Activated CD4-positive, alpha-beta T cell treated with anti-CD3 and anti-CD28 coated beads, Interleukin-2, amount 10 ng/mL, durations not matched to agents 24 days and 14 days (primary cell): ENCODE measurements at regions not wholly inside any gene's neighbourhood (a gene's known extent, or its start where the extent isn't known, plus 50 kb on each side); places are given as distances from the start of the nearest gene placed in this dataset.

ENCODE experiments used
- DNase-seq: peaks from one replicate; pipeline ENCODE4 v3.0.0; 2022
- H3K27ac Mint-ChIP-seq: one replicate; pipeline ENCODE4 v1.8.0; 2022; ENCODE audit warnings: mild to moderate bottlenecking, mixed read lengths
- H3K27me3 Mint-ChIP-seq: one replicate; pipeline ENCODE4 v1.8.0; 2022; ENCODE audit warnings: mixed read lengths
- H3K36me3 Mint-ChIP-seq: one replicate; pipeline ENCODE4 v1.8.0; 2022; ENCODE audit warnings: low read depth, mild to moderate bottlenecking, mixed read lengths
- H3K4me1 Mint-ChIP-seq: one replicate; pipeline ENCODE4 v1.8.0; 2021; ENCODE audit warnings: mixed read lengths
- H3K4me3 Mint-ChIP-seq: one replicate; pipeline ENCODE4 v1.8.0; 2022; ENCODE audit warnings: mild to moderate bottlenecking, moderate library complexity, mixed read lengths
- H3K9me3 Mint-ChIP-seq: one replicate; pipeline ENCODE4 v1.8.0; 2021; ENCODE audit warnings: mixed read lengths
- intact Hi-C: fragments of 100-400 bp; cut with micrococcal nuclease; formaldehyde crosslinking; loops from one replicate; pipeline ENCODE4 v1.15.1; 2023

DNA sequence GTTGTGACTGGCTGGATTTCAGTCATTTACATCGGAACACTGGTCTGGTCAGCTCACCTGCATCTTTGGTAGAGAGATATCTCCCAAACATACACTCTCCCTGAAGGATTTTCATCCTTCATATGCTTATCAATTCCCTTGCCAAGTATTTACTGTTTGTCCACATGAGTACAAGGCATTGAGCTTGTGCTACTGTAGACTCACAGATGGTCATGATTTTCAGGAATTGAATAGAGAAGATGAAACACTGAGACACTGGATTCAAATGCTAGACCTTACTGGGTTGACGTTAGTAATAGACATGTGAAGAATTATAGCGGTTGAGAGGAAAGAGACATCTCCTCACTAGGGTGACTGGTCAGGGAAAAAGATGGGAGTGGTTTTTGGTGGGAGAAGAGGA is 62.9 kb upstream of the ABL1 start:
- intact Hi-C loops, result no loop called here
- H3K27ac Mint-ChIP-seq, result no peak overlapping the region
- H3K36me3 Mint-ChIP-seq, result no peaks in the 10 kb centered on the region
- no peak for DNase-seq
- H3K4me3 Mint-ChIP-seq, result no peak overlapping the region
- H3K27me3 Mint-ChIP-seq, result no peaks in the 10 kb centered on the region
- no peaks in the 10 kb centered on the region for H3K4me1 Mint-ChIP-seq
- peaks cover 8% of the 10 kb centered on the region for H3K9me3 Mint-ChIP-seq

DNA sequence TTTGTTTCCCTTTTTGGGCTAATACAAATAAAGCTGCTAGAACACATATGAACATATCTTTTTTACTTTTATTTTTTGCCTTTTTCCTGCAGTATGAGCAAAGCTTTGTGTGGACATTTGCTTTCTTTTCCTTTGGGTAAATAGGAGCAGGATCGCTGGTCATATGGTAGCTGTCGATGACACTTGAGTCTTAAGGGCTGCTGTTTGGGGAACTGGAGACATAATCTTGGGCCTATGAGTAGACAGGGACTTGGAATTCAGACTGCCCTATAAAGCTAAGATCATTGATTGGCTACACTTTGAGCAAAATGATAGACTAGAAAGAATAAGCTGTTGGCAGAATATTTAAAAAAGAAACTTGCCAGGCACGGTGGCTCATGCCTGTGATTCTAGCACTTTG is 60.9 kb upstream of the ABL1 start:
- Mint-ChIP-seq H3K27ac (no peak overlapping the region), H3K4me3 (no peak overlapping the region), H3K9me3 (peaks cover 8% of the 10 kb centered on the region), H3K27me3 (peaks cover 3% of the 10 kb centered on the region), H3K4me1 (peaks cover 3% of the 10 kb centered on the region), H3K36me3 (no peaks in the 10 kb centered on the region)
- no peak for DNase-seq
- intact Hi-C loops, result no loop called here

- H3K27me3 Mint-ChIP-seq, result peaks cover 3% of the 10 kb centered on the region
- intact Hi-C loops, result no loop called here
- no peaks in the 10 kb centered on the region for H3K36me3 Mint-ChIP-seq
- no peak overlapping the region for H3K4me3 Mint-ChIP-seq
- H3K9me3 Mint-ChIP-seq, result peaks cover 8% of the 10 kb centered on the region
- H3K27ac Mint-ChIP-seq, result no peak overlapping the region
- H3K4me1 Mint-ChIP-seq, result peaks cover 3% of the 10 kb centered on the region
- no peak for DNase-seq
Measured at GRCh38 chr9:130775336-130775991, 59.6 kb upstream of the ABL1 start.

GRCh38 chr9:130779153-130779855 is 55.8 kb upstream of the ABL1 start:
- no peak for DNase-seq
- intact Hi-C loops, result no loop called here
- Mint-ChIP-seq H3K4me1 (peaks cover 4% of the 10 kb centered on the region), H3K9me3 (peaks cover 8% of the 10 kb centered on the region), H3K27me3 (peaks cover 3% of the 10 kb centered on the region), H3K27ac (no peak overlapping the region), H3K4me3 (no peak overlapping the region), H3K36me3 (no peaks in the 10 kb centered on the region)

- Mint-ChIP-seq H3K36me3 (no peaks in the 10 kb centered on the region), H3K9me3 (peaks cover 6% of the 10 kb centered on the region), H3K27me3 (peaks cover 3% of the 10 kb centered on the region), H3K4me1 (peaks cover 4% of the 10 kb centered on the region), H3K4me3 (no peak overlapping the region), H3K27ac (no peak overlapping the region)
- no peak for DNase-seq
- intact Hi-C loops, result no loop called here
Measured at GRCh38 chr9:130780415-130780814, 54.6 kb upstream of the ABL1 start.

DNA sequence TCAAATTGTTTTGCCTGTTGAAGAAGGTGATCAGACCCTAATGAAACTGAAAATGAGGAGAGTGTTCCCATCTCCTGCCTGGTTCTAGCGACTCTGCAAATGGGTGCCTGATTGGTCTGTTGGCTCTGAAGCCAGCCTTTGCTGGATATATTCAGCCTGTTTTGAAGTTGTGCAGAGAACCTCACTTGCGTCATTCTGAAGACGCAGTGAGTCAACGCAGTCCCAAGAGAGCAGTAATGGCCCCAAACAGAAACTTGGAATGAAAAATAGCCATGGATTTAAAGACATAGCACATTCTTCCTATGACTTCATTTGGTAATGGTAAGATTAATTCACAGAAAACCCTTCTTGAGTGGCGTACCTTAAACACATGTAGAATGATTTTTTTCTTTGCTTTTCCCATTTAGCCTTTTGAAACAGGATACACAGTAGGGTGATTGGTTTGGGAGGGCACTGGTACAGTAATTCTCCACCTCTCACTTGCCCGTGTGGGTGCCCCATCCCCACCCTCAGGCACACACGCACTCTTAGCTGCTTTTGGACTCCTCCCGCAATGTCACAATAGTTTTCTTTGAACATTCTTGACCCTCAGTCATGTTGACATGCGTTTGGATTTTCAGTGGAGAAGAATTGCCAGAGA is 54.1 kb upstream of the ABL1 start:
- H3K4me1 Mint-ChIP-seq, result peaks cover 4% of the 10 kb centered on the region

DNA sequence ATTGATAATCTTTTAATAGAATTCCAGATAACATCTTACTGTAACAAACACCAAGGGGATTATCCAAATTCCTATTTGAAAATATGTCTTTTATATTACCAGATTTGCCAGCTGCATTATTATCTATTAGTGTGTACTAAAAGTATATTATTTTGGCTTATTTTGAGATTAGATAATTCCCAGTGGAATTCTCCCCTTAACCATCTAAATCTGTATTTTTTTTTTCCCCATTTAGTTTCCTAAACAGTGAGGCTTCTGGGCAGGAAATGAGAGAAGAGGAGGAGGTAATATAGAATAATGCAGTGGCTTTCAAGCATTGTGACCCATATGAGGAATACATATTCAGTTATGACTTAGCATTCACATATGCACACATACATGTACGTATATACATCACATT is 53.5 kb upstream of the ABL1 start:
- Mint-ChIP-seq H3K4me3 (no peak overlapping the region), H3K27ac (no peak overlapping the region), H3K27me3 (peaks cover 3% of the 10 kb centered on the region), H3K36me3 (no peaks in the 10 kb centered on the region), H3K9me3 (no peaks in the 10 kb centered on the region), H3K4me1 (peaks cover 4% of the 10 kb centered on the region)
- no peak for DNase-seq
- intact Hi-C loops, result no loop called here

More for the DNA sequence above, 54.1 kb upstream of the ABL1 start:
- Mint-ChIP-seq H3K27me3 (peaks cover 3% of the 10 kb centered on the region), H3K27ac (no peak overlapping the region), H3K36me3 (no peaks in the 10 kb centered on the region), H3K4me3 (no peak overlapping the region), H3K9me3 (peaks cover under 1% of the 10 kb centered on the region)
- intact Hi-C loops, result no loop called here
- no peak for DNase-seq

- Mint-ChIP-seq H3K27me3 (peaks cover 3% of the 10 kb centered on the region), H3K27ac (no peak overlapping the region), H3K9me3 (peaks cover 3% of the 10 kb centered on the region), H3K36me3 (no peaks in the 10 kb centered on the region), H3K4me3 (no peak overlapping the region), H3K4me1 (peaks cover 4% of the 10 kb centered on the region)
- no peak for DNase-seq
- intact Hi-C loops, result no loop called here
Measured at GRCh38 chr9:130782886-130783530, 52.0 kb upstream of the ABL1 start.

GRCh38 chr9:130785053-130785452 is 50.0 kb upstream of the ABL1 start:
- no peak for DNase-seq
- Mint-ChIP-seq H3K9me3 (peaks cover 16% of the 10 kb centered on the region), H3K4me1 (peaks cover 2% of the 10 kb centered on the region), H3K27me3 (no peaks in the 10 kb centered on the region), H3K4me3 (no peak overlapping the region), H3K36me3 (peaks cover 2% of the 10 kb centered on the region), H3K27ac (no peak overlapping the region)
- intact Hi-C loops, result no loop called here
